A673 (cell line): ENCODE measurements at regions not wholly inside any gene's neighbourhood (a gene's known extent, or its start where the extent isn't known, plus 50 kb on each side); places are given as distances from the start of the nearest gene placed in this dataset.

Experiments used
- BruUV-seq: library from RNA; stranded (reverse); fragments of 400-500 nt; replicated peaks from 2 replicates; lab custom pipeline; 2021; lab: Mats Ljungman, UMichigan
- CTCF ChIA-PET: fragments of 300-600 bp; sonication (Branson Sonifier 250); formaldehyde crosslinking; loops from one replicate; lab custom pipeline; 2022; ENCODE audit warnings: antibody characterized with exemption; lab: Charles Lee
- POLR2A ChIA-PET: fragments of 300-600 bp; sonication (Branson Sonifier 250); formaldehyde crosslinking; loops from one replicate; lab custom pipeline; 2022; ENCODE audit warnings: antibody characterized with exemption; ENCODE audit not compliant: low non-redundant PET; lab: Charles Lee
- DNase-seq: peaks from one replicate; pipeline ENCODE4 v3.0.0-alpha.2; 2015; ENCODE audit warnings: low spot score
- H3K27ac ChIP-seq: fragments of 200-600 bp; sonication (generic); 2 replicates; pipeline ENCODE4 v1.5.1; 2016; ENCODE audit warnings: mixed run types, low read depth, mild to moderate bottlenecking, mixed read lengths, antibody characterized with exemption, low read length; ENCODE audit not compliant: poor library complexity, severe bottlenecking
- H3K27me3 ChIP-seq: fragments of 200-600 bp; sonication (generic); replicated peaks from 2 replicates; pipeline ENCODE4 v1.6.1; 2017; ENCODE audit warnings: mixed run types, low read depth, mild to moderate bottlenecking, mixed read lengths, antibody characterized with exemption, low read length; ENCODE audit not compliant: insufficient read depth, poor library complexity
- H3K36me3 ChIP-seq: fragments of 200-600 bp; sonication (generic); 2 replicates; pipeline ENCODE4 v1.6.1; 2016; ENCODE audit warnings: mixed run types, mild to moderate bottlenecking, mixed read lengths, antibody characterized with exemption, low read length; ENCODE audit not compliant: insufficient read depth, poor library complexity, severe bottlenecking
- H3K4me1 ChIP-seq: fragments of 200-600 bp; sonication (generic); 2 replicates; pipeline ENCODE4 v1.6.1; 2017; ENCODE audit warnings: mixed run types, mild to moderate bottlenecking, mixed read lengths, antibody characterized with exemption, low read length; ENCODE audit not compliant: insufficient read depth, poor library complexity, severe bottlenecking
- H3K4me3 ChIP-seq: fragments of 200-600 bp; sonication (generic); 2 replicates; pipeline ENCODE4 v1.5.1; 2016; ENCODE audit warnings: low read depth, mixed run types, mild to moderate bottlenecking, mixed read lengths, low read length; ENCODE audit not compliant: poor library complexity, severe bottlenecking
- H3K9me3 ChIP-seq: fragments of 200-600 bp; sonication (generic); 2 replicates; pipeline ENCODE4 v1.6.1; 2016; ENCODE audit warnings: mixed run types, low read depth, mild to moderate bottlenecking, mixed read lengths, antibody characterized with exemption, low read length; ENCODE audit not compliant: poor library complexity, severe bottlenecking
- EZH2 ChIP-seq: fragments of 200-600 bp; sonication (generic); IDR thresholded peaks from 2 replicates; pipeline ENCODE4 v1.6.1; 2017; ENCODE audit warnings: borderline replicate concordance, low read depth, mild to moderate bottlenecking, mixed read lengths, antibody characterized with exemption, low read length; ENCODE audit not compliant: poor library complexity, severe bottlenecking
- intact Hi-C: fragments of 100-400 bp; cut with micrococcal nuclease; formaldehyde crosslinking; loops from one replicate; pipeline ENCODE4 v1.10.0; 2022; ENCODE audit not compliant: unreplicated experiment
- TF ChIP-seq, protein P1 (sequence below): fragments of 300-800, 200-600 bp; sonication (generic); conservative IDR thresholded peaks from 2 replicates; pipeline ENCODE4 v1.5.1; 2017; ENCODE audit warnings: low read depth, mild to moderate bottlenecking, antibody characterized with exemption, low read length, moderate library complexity, mixed read lengths

DNA sequence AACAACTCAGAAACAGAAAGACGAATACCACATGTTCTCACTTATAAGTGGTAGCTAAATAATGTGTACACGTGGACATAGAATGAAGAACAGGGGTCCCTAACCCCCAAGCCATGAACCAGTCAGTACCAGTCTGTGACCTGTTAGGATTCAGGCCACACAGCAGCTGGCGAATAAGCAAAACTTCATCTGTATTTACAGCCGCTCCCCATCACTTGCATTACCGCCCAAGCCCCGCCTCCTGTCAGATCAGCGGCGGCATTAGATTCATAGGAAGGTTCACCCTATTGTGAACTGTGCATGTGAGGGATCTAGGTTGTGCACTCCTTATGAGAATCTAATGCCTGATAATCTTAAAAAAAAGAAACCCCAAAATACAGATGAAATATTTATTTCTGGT, 1128.7 kb downstream of the NLGN4X start:
- TF ChIP-seq, protein P1, sequence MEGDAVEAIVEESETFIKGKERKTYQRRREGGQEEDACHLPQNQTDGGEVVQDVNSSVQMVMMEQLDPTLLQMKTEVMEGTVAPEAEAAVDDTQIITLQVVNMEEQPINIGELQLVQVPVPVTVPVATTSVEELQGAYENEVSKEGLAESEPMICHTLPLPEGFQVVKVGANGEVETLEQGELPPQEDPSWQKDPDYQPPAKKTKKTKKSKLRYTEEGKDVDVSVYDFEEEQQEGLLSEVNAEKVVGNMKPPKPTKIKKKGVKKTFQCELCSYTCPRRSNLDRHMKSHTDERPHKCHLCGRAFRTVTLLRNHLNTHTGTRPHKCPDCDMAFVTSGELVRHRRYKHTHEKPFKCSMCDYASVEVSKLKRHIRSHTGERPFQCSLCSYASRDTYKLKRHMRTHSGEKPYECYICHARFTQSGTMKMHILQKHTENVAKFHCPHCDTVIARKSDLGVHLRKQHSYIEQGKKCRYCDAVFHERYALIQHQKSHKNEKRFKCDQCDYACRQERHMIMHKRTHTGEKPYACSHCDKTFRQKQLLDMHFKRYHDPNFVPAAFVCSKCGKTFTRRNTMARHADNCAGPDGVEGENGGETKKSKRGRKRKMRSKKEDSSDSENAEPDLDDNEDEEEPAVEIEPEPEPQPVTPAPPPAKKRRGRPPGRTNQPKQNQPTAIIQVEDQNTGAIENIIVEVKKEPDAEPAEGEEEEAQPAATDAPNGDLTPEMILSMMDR: no peak
- TF ChIP-seq EZH2: no peak
- BruUV-seq: no TSS peak
- Histone ChIP-seq H3K9me3 (no peaks in the 10 kb centered on the region), H3K27me3 (no peaks in the 10 kb centered on the region), H3K4me3 (no peak overlapping the region), H3K4me1 (no peaks in the 10 kb centered on the region), H3K27ac (no peak overlapping the region), H3K36me3 (no peaks in the 10 kb centered on the region)
- CTCF ChIA-PET: no interaction called here
- POLR2A ChIA-PET: no interaction called here
- DNase-seq: no peak
- intact Hi-C loops: no loop called here

DNA sequence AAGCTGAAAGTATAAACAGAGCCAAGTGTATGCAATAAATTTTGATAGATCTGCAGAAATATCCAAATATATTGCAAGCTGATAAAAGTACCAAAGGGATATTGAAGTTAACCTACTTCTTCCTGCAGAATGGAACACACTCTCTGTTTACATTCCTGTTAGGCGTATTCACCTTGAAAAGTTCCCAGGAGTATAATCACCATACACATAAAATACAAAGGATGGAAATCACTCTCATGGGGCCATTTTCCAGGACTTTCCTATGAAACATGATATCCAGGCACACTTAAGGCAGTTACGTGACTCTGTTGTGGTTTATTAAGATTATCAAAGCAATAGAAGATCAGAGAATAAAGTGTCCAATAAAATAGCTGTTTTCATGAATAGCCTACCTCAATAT, 1142.3 kb downstream of the NLGN4X start:
- H3K27me3 ChIP-seq: no peaks in the 10 kb centered on the region
- no peak for DNase-seq
- no TSS peak for BruUV-seq
- H3K4me1 ChIP-seq: no peaks in the 10 kb centered on the region
- TF ChIP-seq, protein P1: no peak
- no peak for TF ChIP-seq EZH2
- intact Hi-C loops: no loop called here
- no peak overlapping the region for H3K4me3 ChIP-seq
- ChIA-PET POLR2A (no interaction called here), CTCF (no interaction called here)
- H3K27ac ChIP-seq: no peak overlapping the region
- H3K36me3 ChIP-seq: no peaks in the 10 kb centered on the region
- no peaks in the 10 kb centered on the region for H3K9me3 ChIP-seq

GRCh38 chrX:5084279-5084678, 1144.4 kb downstream of the NLGN4X start:
- DNase-seq: no peak
- no peaks in the 10 kb centered on the region for H3K4me1 ChIP-seq
- H3K36me3 ChIP-seq: no peaks in the 10 kb centered on the region
- TF ChIP-seq, protein P1: no peak
- TF ChIP-seq EZH2: no peak
- no peak overlapping the region for H3K27ac ChIP-seq
- no peaks in the 10 kb centered on the region for H3K27me3 ChIP-seq
- no peak overlapping the region for H3K4me3 ChIP-seq
- BruUV-seq: no TSS peak
- intact Hi-C loops: no loop called here
- CTCF ChIA-PET: no interaction called here
- POLR2A ChIA-PET: no interaction called here
- no peaks in the 10 kb centered on the region for H3K9me3 ChIP-seq
